HG03520 (cell line): ENCODE measurements at regions not wholly inside any gene's neighbourhood (a gene's known extent, or its start where the extent isn't known, plus 50 kb on each side); places are given as distances from the start of the nearest gene placed in this dataset.
"Not testable (repeated sequence)": the region's sequence is repeated elsewhere in the genome, so short reads cannot be mapped to it uniquely, and the experiment has no call there.

Experiments used
- ATAC-seq: cut with Tn5 transposase; IDR thresholded peaks from one replicate; pipeline ENCODE4 v1.9.1; 2021; ENCODE audit warnings: mild to moderate bottlenecking, moderate library complexity; ENCODE audit not compliant: unreplicated experiment

GRCh38 chr7:67301667-67302066, 305.0 kb downstream of the TYW1 start:
- no peak for ATAC-seq

- peak; percentile 86 for ATAC-seq
Observed at GRCh38 chr7:67302113-67303039, 305.7 kb downstream of the TYW1 start.

GRCh38 chr7:67304846-67305245, 308.2 kb downstream of the TYW1 start:
- ATAC-seq, result not testable (repeated sequence)

GRCh38 chr7:67306331-67306730, 309.7 kb downstream of the TYW1 start:
- no peak for ATAC-seq

GRCh38 chr7:67309764-67310549, 313.3 kb downstream of the TYW1 start:
- no peak for ATAC-seq

- no peak for ATAC-seq
Observed at GRCh38 chr7:67311901-67312300, 315.3 kb downstream of the TYW1 start.

GRCh38 chr7:67313213-67313612, 316.6 kb downstream of the TYW1 start:
- ATAC-seq, result no peak

GRCh38 chr7:67316902-67317301, 320.3 kb downstream of the TYW1 start:
- ATAC-seq, result not testable (repeated sequence)

- not testable (repeated sequence) for ATAC-seq
Observed at GRCh38 chr7:67328257-67328656, 331.6 kb downstream of the TYW1 start.

GRCh38 chr7:67335165-67335564, 338.5 kb downstream of the TYW1 start:
- ATAC-seq, result not testable (repeated sequence)

GRCh38 chr7:67335663-67336062, 339.0 kb downstream of the TYW1 start:
- not testable (repeated sequence) for ATAC-seq

- not testable (repeated sequence) for ATAC-seq
Observed at GRCh38 chr7:67338545-67338944, 341.9 kb downstream of the TYW1 start.

GRCh38 chr7:67341153-67341768, 344.6 kb downstream of the TYW1 start:
- no peak for ATAC-seq

- no peak for ATAC-seq
Observed at GRCh38 chr7:67343114-67343513, 346.5 kb downstream of the TYW1 start.

GRCh38 chr7:67343572-67343971, 346.9 kb downstream of the TYW1 start:
- no peak for ATAC-seq

GRCh38 chr7:67344481-67345193, 348.0 kb downstream of the TYW1 start:
- ATAC-seq, result no peak

- ATAC-seq, result no peak
Observed at GRCh38 chr7:67346126-67346525, 349.5 kb downstream of the TYW1 start.

GRCh38 chr7:67346876-67347275, 350.2 kb downstream of the TYW1 start:
- ATAC-seq, result no peak

GRCh38 chr7:67348171-67348570, 351.5 kb downstream of the TYW1 start:
- ATAC-seq, result no peak

GRCh38 chr7:67357653-67358052, 361.0 kb downstream of the TYW1 start:
- ATAC-seq, result not testable (repeated sequence)

GRCh38 chr7:67358316-67358715, 361.7 kb downstream of the TYW1 start:
- not testable (repeated sequence) for ATAC-seq
